GM12873 (cell line): ENCODE measurements at regions not wholly inside any gene's neighbourhood (a gene's known extent, or its start where the extent isn't known, plus 50 kb on each side); places are given as distances from the start of the nearest gene placed in this dataset.

Experiments used
- TF ChIP-seq, protein P1 (sequence below): IDR thresholded peaks from 2 replicates; pipeline ENCODE4 v1.5.1; 2012; ENCODE audit warnings: low read depth, mild to moderate bottlenecking, moderate library complexity, low read length, control low read depth; ENCODE audit not compliant: insufficient read depth; ENCODE audit errors: missing control alignments

DNA sequence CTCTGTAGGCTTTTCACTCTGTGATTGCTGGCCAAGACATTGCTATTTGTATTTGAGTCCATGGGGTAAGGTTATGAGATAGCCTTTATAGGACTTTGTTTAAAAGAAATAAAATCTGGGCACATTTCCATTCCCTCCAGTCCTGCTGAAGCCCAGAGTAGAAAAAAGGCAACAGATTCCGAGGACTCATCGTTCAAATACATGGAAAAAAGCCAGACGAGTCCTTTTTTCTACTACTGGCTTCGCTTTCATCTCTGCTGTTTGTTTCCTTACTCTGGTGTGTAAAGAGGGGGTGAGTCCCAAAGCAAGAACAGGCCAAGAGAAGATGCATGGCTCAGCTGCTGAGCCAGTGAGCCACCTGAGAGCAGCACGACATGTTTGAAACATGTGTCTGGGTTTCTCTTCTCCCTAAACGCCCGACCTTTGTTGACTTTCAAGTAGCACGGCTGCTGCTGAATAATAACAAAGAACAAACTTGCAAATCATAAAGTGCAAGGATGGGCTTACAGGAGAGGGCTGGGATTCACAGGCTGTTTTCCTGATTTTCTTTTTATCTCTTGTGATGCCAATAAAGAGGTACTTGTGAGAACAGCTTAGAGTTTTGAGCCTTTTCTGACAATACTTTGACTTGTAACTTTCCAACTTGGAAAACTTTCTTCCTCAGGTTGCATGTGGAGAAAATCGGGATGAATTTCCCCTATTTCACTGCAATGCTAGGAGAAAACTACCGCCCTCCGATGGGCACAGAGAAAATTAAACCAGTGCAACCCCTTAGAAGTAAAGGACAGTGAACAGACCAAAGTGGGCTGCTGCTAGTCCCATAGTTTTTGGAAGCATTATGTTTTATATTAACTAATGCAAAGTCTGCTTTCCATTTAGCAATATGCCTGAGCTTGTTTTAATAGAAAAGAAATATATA is 195.2 kb upstream of the RAG2 start:
- TF ChIP-seq, protein P1, sequence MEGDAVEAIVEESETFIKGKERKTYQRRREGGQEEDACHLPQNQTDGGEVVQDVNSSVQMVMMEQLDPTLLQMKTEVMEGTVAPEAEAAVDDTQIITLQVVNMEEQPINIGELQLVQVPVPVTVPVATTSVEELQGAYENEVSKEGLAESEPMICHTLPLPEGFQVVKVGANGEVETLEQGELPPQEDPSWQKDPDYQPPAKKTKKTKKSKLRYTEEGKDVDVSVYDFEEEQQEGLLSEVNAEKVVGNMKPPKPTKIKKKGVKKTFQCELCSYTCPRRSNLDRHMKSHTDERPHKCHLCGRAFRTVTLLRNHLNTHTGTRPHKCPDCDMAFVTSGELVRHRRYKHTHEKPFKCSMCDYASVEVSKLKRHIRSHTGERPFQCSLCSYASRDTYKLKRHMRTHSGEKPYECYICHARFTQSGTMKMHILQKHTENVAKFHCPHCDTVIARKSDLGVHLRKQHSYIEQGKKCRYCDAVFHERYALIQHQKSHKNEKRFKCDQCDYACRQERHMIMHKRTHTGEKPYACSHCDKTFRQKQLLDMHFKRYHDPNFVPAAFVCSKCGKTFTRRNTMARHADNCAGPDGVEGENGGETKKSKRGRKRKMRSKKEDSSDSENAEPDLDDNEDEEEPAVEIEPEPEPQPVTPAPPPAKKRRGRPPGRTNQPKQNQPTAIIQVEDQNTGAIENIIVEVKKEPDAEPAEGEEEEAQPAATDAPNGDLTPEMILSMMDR, result peak; percentile 6

DNA sequence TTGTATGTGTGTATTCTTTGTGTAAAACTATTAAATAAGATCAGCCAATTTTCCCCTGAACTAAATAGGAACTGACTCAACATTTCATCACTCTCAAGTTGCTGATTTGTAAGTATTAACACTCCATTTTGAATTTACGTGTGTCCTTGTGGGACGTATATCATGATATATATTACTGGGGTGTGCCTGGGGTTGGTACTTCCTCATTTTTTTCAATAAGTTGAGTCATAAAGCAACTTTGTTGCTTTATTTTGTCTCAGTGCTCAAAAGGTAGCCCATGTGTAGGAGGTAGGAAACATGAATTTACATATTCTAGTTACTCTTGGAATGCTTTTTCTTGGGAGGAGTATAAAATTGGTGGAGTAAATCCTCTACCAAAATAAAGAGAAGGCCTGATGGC is 193.9 kb upstream of the RAG2 start:
- TF ChIP-seq, protein P1, result no peak

DNA sequence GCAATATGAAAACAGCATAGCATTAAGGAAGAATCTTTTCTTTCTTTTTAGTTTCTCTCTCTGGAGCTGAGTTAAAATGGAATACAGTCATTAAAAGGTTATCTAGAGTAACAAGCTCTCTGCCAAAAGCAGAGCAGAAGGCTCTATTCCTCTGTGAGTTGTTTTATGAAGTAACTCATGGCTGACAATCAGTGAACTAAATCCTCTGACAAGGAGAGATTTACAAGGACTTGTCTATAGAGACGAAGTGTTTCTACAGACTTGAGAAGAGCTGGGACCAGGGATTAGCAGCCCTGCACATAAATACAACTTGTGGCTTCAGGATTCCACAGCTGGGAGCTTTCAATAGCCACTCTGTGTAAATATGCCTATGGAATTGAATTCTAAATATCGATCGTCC is 192.5 kb upstream of the RAG2 start:
- TF ChIP-seq, protein P1, result no peak

DNA sequence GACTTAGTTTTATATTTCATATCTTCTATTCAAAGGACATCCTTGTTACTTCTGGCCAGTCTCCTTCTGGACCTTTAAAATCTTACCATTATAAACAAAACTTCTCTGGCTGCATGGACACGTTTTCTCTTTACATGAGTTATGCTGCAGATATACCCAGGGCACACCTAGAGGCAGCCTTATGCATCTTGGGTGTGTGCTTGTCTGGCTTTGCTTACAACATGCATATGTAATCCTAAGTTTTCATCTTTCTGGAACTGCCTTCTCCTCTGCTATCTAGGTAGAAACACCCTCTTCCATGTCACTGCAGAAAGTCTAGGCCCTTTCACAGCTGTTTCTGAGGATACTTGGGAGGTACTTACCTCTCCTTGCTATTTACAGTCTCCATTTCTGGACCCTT is 185.8 kb upstream of the RAG2 start:
- TF ChIP-seq, protein P1, result no peak

DNA sequence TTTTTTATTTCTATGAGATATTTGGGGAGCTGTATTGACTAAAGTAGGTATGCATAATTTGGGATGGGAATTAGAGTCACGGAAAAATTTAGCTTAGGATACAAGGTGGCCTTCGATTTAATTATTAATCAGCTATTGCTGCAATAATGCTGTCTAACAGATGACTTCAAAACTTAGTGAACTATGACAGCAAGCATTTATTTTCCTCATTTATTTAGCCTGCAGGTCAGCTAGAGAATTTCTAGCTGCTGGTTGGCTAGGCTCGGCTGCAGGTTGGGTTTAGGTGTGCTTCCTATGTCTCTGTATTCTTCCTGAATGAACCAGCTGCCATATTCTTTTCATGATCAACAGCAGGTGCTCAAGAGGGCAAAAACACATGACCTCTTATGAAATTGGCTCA is 181.8 kb upstream of the RAG2 start:
- TF ChIP-seq, protein P1, result no peak

DNA sequence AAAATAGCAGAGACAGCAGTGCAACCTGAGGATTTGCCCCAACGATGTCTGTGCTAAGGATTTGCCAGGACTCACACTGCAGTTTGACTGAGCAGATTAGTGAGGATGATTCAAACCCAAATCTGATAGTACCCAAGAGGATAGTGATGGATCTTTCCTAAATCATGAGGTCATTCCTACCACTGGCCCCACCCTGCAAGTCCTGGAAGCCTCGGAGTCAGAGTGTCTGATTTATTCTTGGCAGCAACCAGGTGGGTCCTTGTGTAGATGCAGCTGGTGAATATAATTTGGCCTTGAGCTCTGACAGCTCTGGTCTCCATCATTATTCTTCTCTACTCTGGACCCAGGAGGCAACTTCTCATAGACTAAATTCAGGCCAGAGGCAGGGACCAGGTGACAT is 179.3 kb upstream of the RAG2 start:
- TF ChIP-seq, protein P1, result no peak

DNA sequence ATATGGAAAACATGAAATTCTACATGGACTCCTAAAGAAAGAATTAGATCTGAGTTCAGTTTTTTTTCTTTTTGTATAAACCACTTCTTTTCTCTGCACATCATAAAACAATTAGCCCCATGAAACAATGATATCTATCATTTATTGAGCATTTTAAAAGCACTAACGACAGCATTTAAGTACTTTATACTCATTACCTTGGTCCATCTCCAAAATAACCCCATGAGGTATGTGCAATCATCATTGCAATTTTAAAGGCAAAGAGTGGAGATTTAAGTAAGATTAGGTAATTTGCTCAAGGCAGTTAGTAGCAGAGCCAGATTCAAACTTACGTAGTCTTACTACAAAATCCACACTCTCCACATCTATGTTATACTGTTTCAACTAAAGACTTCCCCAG is 177.7 kb upstream of the RAG2 start:
- TF ChIP-seq, protein P1, result no peak
